Bronchial epithelial cell (primary cell): ENCODE measurements at regions not wholly inside any gene's neighbourhood (a gene's known extent, or its start where the extent isn't known, plus 50 kb on each side); places are given as distances from the start of the nearest gene placed in this dataset.
A peak's percentile ranks its signal among the peaks of the same experiment; 100 is the strongest.

Source experiments
- DNase-seq: peaks from one replicate; pipeline ENCODE4 v3.0.0-alpha.2; 2010; ENCODE audit warnings: low read depth
- FAIRE-seq: peaks from 2 replicates; lab custom pipeline; 2011; peaks lifted over from hg19 to GRCh38; lab: Jason Lieb, UNC
- H3K27me3 ChIP-seq: 2 replicates; pipeline ENCODE4 v1.5.1; 2011; ENCODE audit warnings: low read length; ENCODE audit not compliant: control insufficient read depth, insufficient read depth
- H3K36me3 ChIP-seq: 2 replicates; pipeline ENCODE4 v1.5.1; 2011; ENCODE audit warnings: low read length; ENCODE audit not compliant: control insufficient read depth, insufficient read depth
- H3K4me3 ChIP-seq: 2 replicates; pipeline ENCODE4 v1.5.1; 2011; ENCODE audit warnings: mild to moderate bottlenecking, low read depth, low read length, control low read depth
- CTCF ChIP-seq: IDR thresholded peaks from 2 replicates; pipeline ENCODE4 v1.5.1; 2011; ENCODE audit warnings: mild to moderate bottlenecking, moderate library complexity, low read length, control low read depth, inconsistent platforms; ENCODE audit not compliant: insufficient read depth, severe bottlenecking

GRCh38 chr11:32487270-32487669 is 51.9 kb upstream of the WT1 start:
- FAIRE-seq (no peak), DNase-seq (no peak)
- peak; percentile 22 for TF ChIP-seq CTCF
- no peak overlapping the region for H3K4me3 ChIP-seq
- no peaks in the 10 kb centered on the region for H3K27me3 ChIP-seq
- no peaks in the 10 kb centered on the region for H3K36me3 ChIP-seq

- no peak for FAIRE-seq
- no peak for TF ChIP-seq CTCF
- DNase-seq = no peak
- H3K36me3 ChIP-seq = no peaks in the 10 kb centered on the region
- no peaks in the 10 kb centered on the region for H3K27me3 ChIP-seq
- H3K4me3 ChIP-seq = no peak overlapping the region
Measured at GRCh38 chr11:32485733-32486132, 50.4 kb upstream of the WT1 start.
